Right atrium auricular region (tissue), 2 donors: ENCODE measurements at regions not wholly inside any gene's neighbourhood (a gene's known extent, or its start where the extent isn't known, plus 50 kb on each side); places are given as distances from the start of the nearest gene placed in this dataset.

Experiments
- DNase-seq: peaks from one replicate; pipeline ENCODE4 v3.0.0-alpha.2; 2019; ENCODE audit warnings: low spot score
- H3K27ac ChIP-seq, 2 donors: fragments of 200-600 bp; sonication (generic); 1 replicate in 1 of 2; 2 replicates in 1 of 2; pipeline ENCODE4 v1.5.1; 2016 to 2019
- H3K27me3 ChIP-seq, 2 donors: fragments of 200-600 bp; sonication (generic); one replicate each; pipeline versions ENCODE4 v1.5.1 to v1.6.0; 2017 to 2019
- H3K36me3 ChIP-seq: fragments of 200-600 bp; sonication (generic); one replicate; pipeline ENCODE4 v1.5.1; 2016
- H3K4me1 ChIP-seq, 2 donors: fragments of 200-600 bp; sonication (generic); one replicate each; pipeline versions ENCODE4 v1.5.1 to v1.6.0; 2017 to 2019
- H3K4me3 ChIP-seq, 2 donors: fragments of 200-600 bp; sonication (generic); 1 replicate in 1 of 2; 2 replicates in 1 of 2; pipeline ENCODE4 v1.5.1; 2017 to 2019; ENCODE audit warnings: mild to moderate bottlenecking in 1 of 2, moderate library complexity in 1 of 2
- H3K9me3 ChIP-seq, 2 donors: fragments of 200-600 bp; sonication (generic); one replicate each; pipeline ENCODE4 v1.5.1; 2019
- TF ChIP-seq, protein P1 (sequence below), 2 donors: fragments of 200-600 bp; sonication (generic); IDR thresholded peaks; one replicate each; pipeline ENCODE4 v1.5.1; 2019; ENCODE audit warnings: antibody characterized with exemption in 2 of 2

DNA sequence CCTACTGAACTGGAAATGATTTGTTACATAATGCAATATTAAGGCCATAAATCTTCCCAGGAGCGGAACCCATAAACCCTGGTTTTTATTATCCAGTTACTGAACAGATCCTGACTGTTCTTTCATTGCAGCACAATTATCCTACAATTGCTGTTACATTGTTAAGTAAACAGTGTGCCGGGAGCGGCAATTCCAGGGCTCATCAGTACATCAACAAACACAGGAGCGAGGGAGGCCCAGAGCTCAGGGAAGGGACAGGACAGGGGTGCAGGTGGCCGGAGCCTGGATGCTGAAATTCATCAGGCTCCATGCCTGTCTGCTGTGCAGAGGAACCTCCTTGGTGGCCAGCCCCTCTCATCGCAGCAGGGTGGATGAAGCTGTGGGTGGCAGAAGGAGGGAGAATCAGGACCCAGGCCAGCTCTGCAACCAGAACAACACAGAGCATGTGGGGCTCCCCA is 544.7 kb downstream of the NPHP4 start:
- TF ChIP-seq, protein P1, sequence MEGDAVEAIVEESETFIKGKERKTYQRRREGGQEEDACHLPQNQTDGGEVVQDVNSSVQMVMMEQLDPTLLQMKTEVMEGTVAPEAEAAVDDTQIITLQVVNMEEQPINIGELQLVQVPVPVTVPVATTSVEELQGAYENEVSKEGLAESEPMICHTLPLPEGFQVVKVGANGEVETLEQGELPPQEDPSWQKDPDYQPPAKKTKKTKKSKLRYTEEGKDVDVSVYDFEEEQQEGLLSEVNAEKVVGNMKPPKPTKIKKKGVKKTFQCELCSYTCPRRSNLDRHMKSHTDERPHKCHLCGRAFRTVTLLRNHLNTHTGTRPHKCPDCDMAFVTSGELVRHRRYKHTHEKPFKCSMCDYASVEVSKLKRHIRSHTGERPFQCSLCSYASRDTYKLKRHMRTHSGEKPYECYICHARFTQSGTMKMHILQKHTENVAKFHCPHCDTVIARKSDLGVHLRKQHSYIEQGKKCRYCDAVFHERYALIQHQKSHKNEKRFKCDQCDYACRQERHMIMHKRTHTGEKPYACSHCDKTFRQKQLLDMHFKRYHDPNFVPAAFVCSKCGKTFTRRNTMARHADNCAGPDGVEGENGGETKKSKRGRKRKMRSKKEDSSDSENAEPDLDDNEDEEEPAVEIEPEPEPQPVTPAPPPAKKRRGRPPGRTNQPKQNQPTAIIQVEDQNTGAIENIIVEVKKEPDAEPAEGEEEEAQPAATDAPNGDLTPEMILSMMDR (IDR thresholded peaks at IDR 0.05): no peak
- Histone ChIP-seq H3K27me3 (no peaks in the 10 kb centered on the region), H3K4me1 (no peaks in the 10 kb centered on the region)

DNA sequence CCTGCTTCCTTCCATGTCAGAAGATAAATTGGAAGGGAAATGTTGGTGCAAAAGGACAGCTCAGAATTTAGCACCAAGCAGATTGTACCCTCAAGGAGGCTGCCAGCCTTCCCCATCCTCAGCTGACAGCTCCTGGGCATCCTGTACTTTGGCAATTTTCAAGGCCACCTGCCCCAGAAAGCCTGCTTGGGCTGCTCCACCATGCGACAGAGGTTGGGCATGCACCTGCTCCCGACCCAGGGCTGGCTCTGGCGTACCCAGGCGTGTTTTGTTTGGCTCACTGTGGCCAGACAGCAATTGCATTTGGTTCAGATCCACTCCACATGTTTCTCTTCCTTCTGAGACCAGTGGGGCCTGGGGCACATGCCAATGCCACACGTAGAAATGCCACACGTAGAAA is 547.8 kb downstream of the NPHP4 start:
- H3K4me3 ChIP-seq: no peak overlapping the region
- H3K27me3 ChIP-seq: no peaks in the 10 kb centered on the region
- H3K36me3 ChIP-seq: no peaks in the 10 kb centered on the region
- H3K27ac ChIP-seq: no peak overlapping the region
- H3K9me3 ChIP-seq: peaks cover 0 to 8% of the 10 kb centered on the region in 2 donors
- TF ChIP-seq, protein P1 (IDR thresholded peaks at IDR 0.05): no peak
- no peaks in the 10 kb centered on the region for H3K4me1 ChIP-seq
- DNase-seq: no peak

More for the DNA sequence above, 544.7 kb downstream of the NPHP4 start:
- H3K27ac ChIP-seq: no peak overlapping the region
- DNase-seq: no peak
- H3K4me3 ChIP-seq: no peak overlapping the region
- no peaks in the 10 kb centered on the region for H3K36me3 ChIP-seq
- H3K9me3 ChIP-seq: no peaks in the 10 kb centered on the region

DNA sequence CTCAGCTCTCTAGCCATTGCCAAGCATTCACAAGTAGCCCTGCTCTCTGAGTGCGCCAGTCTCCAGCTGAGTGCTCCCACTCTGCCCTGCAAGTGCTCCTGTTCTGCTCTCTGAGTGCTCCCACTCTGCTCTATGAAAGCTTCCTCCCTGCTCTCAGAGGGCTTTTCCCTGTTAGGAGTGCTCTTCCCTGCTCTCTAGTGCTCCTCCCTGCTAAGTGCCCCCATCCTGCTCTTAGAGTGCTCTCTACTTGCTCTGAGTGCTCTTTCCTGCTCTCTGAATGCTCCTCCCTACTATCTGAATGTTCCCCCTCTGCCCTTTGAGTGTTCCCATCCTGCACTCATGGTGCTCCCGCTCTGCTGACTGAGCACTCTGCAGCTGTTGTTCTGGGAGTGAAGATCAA is 555.4 kb downstream of the NPHP4 start:
- Histone ChIP-seq H3K36me3 (no peaks in the 10 kb centered on the region), H3K4me3 (no peak overlapping the region), H3K4me1 (no peaks in the 10 kb centered on the region), H3K27ac (no peak overlapping the region), H3K27me3 (no peaks in the 10 kb centered on the region), H3K9me3 (peaks cover 0 to 14% of the 10 kb centered on the region in 2 donors)
- TF ChIP-seq, protein P1 (IDR thresholded peaks at IDR 0.05): no peak
- no peak for DNase-seq

DNA sequence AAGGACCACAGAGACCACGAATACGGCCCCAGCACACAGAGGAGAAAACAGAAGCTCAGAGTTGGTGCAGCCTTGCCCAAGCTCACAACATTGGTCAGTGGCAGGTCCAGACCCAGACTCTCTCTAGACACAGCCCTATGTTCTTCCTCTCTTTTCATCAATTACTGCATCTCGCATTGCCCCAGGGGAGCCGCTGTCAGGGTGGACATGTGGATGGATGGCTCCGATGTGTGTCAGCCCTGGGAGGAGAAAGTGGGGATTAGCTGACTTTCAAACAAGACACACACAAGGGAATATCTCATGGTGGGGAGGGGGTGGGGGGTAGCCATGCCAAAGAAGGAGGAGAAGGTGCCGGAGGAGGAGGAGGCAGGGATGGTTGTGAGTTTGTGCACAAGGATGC is 556.8 kb downstream of the NPHP4 start:
- Histone ChIP-seq H3K4me3 (no peak overlapping the region), H3K9me3 (peaks cover 0 to 14% of the 10 kb centered on the region in 2 donors), H3K27me3 (no peaks in the 10 kb centered on the region), H3K36me3 (no peaks in the 10 kb centered on the region), H3K27ac (no peak overlapping the region), H3K4me1 (no peaks in the 10 kb centered on the region)
- TF ChIP-seq, protein P1 (IDR thresholded peaks at IDR 0.05): no peak
- no peak for DNase-seq

DNA sequence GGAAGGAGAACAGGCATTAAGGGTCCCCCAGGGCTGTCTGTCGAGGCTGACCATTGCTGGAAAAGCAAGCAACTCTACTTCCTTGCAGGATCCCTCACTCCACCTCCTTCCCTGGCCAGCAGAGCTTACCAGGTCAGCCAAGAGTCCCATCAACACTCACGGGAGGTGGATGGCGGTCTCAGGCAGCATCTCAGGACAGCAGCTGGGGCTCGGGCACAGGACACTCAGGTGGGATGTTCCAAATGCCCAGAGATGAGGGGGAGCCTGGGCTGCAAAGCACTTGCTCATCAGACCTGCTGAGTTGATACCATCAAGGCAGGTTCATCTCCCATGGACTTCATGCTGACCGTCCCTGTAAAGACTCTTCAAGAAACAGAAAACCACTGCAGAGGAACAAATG is 559.8 kb downstream of the NPHP4 start:
- no peaks in the 10 kb centered on the region for H3K36me3 ChIP-seq
- H3K27ac ChIP-seq: no peak overlapping the region
- H3K27me3 ChIP-seq: no peaks in the 10 kb centered on the region
- TF ChIP-seq, protein P1 (IDR thresholded peaks at IDR 0.05): no peak
- DNase-seq: no peak
- H3K9me3 ChIP-seq: no peaks in the 10 kb centered on the region
- no peak overlapping the region for H3K4me3 ChIP-seq
- H3K4me1 ChIP-seq: no peaks in the 10 kb centered on the region
